SK-N-SH treated with all-trans-retinoic acid at 6 μM for 48 hours (cell line): ENCODE measurements at regions not wholly inside any gene's neighbourhood (a gene's known extent, or its start where the extent isn't known, plus 50 kb on each side); places are given as distances from the start of the nearest gene placed in this dataset.

Experiments
- ATAC-seq: fragments of 200-7000 bp; cut with Tn5 transposase; 3 replicates; pipeline ENCODE4 v1.9.1; 2020; ENCODE audit warnings: mild to moderate bottlenecking, moderate library complexity
- ARNTL ChIP-seq: fragments of 450-650 bp; formaldehyde crosslinking; IDR thresholded peaks from 2 replicates; pipeline ENCODE4 v1.5.0; 2020; ENCODE audit warnings: low read depth, mild to moderate bottlenecking, moderate library complexity, borderline replicate concordance
- CREB5 ChIP-seq: fragments of 250-450 bp; sonication (Bioruptor Pico); IDR thresholded peaks from 2 replicates; pipeline ENCODE4 v1.5.1; 2020; ENCODE audit warnings: low read depth, mild to moderate bottlenecking, moderate library complexity
- CSRNP3 ChIP-seq: fragments of 250-450 bp; sonication (Bioruptor Pico); IDR thresholded peaks from 2 replicates; pipeline ENCODE4 v1.5.1; 2021; ENCODE audit warnings: mild to moderate bottlenecking, moderate library complexity
- ESRRG ChIP-seq: fragments of 250-450 bp; sonication (Bioruptor Pico); IDR thresholded peaks from 2 replicates; pipeline ENCODE4 v1.6.1; 2021; ENCODE audit warnings: mild to moderate bottlenecking
- GLIS3 ChIP-seq: fragments of 250-450 bp; sonication (Bioruptor Pico); IDR thresholded peaks from 2 replicates; pipeline ENCODE4 v1.5.0; 2020; ENCODE audit warnings: mild to moderate bottlenecking, moderate library complexity
- OSR1 ChIP-seq: fragments of 250-450 bp; sonication (Bioruptor Pico); IDR thresholded peaks from 2 replicates; pipeline ENCODE4 v1.8.0; 2022; ENCODE audit warnings: moderate library complexity, mild to moderate bottlenecking, inconsistent platforms
- PATZ1 ChIP-seq: fragments of 250-450 bp; sonication (Bioruptor Pico); IDR thresholded peaks from 2 replicates; pipeline ENCODE4 v1.8.0; 2020; ENCODE audit warnings: mild to moderate bottlenecking, moderate library complexity, borderline replicate concordance
- POU6F1 ChIP-seq: fragments of 250-450 bp; sonication (Bioruptor Pico); IDR thresholded peaks from 2 replicates; pipeline ENCODE4 v1.8.0; 2021; ENCODE audit warnings: low read depth, mild to moderate bottlenecking, moderate library complexity, borderline replicate concordance
- PPARA ChIP-seq: fragments of 250-450 bp; sonication (Bioruptor Pico); IDR thresholded peaks from 2 replicates; pipeline ENCODE4 v1.5.0; 2020; ENCODE audit warnings: mild to moderate bottlenecking, borderline replicate concordance
- TCF4 ChIP-seq: fragments of 250-450 bp; sonication (Bioruptor Pico); IDR thresholded peaks from 2 replicates; pipeline ENCODE4 v1.8.0; 2021; ENCODE audit warnings: mild to moderate bottlenecking, moderate library complexity, borderline replicate concordance
- TOX ChIP-seq: fragments of 250-450 bp; sonication (Bioruptor Pico); IDR thresholded peaks from 2 replicates; pipeline ENCODE4 v1.8.0; 2021; ENCODE audit warnings: mild to moderate bottlenecking, moderate library complexity, borderline replicate concordance
- TSHZ2 ChIP-seq: fragments of 250-450 bp; sonication (Bioruptor Pico); IDR thresholded peaks from 2 replicates; pipeline ENCODE4 v1.5.0; 2020; ENCODE audit warnings: mild to moderate bottlenecking, moderate library complexity
- ZC3H10 ChIP-seq: fragments of 250-450 bp; sonication (Bioruptor Pico); IDR thresholded peaks from 2 replicates; pipeline ENCODE4 v1.5.1; 2021; ENCODE audit warnings: mild to moderate bottlenecking, moderate library complexity
- ZFP3 ChIP-seq: fragments of 250-450 bp; sonication (Bioruptor Pico); IDR thresholded peaks from 2 replicates; pipeline ENCODE4 v1.5.0; 2020; ENCODE audit warnings: mild to moderate bottlenecking, moderate library complexity
- ZNF565 ChIP-seq: fragments of 450-650 bp; formaldehyde crosslinking; conservative IDR thresholded peaks from 2 replicates; pipeline ENCODE4 v1.5.0; 2020; ENCODE audit warnings: low read depth, mild to moderate bottlenecking, moderate library complexity
- ZNF70 ChIP-seq: fragments of 450-650 bp; formaldehyde crosslinking; IDR thresholded peaks from 2 replicates; pipeline ENCODE4 v1.5.0; 2020; ENCODE audit warnings: mild to moderate bottlenecking, moderate library complexity
- ZNF8 ChIP-seq: fragments of 450-650 bp; formaldehyde crosslinking; IDR thresholded peaks from 2 replicates; pipeline ENCODE4 v1.5.0; 2020; ENCODE audit warnings: mild to moderate bottlenecking, moderate library complexity

- ATAC-seq, result no peak
- TF ChIP-seq ZNF565 (CRISPR knock-in tag) (no peak), ESRRG (CRISPR knock-in tag) (no peak), CSRNP3 (CRISPR knock-in tag) (no peak), TCF4 (CRISPR knock-in tag) (no peak), TOX (CRISPR knock-in tag) (no peak), CREB5 (CRISPR knock-in tag) (no peak), ZNF70 (CRISPR knock-in tag) (no peak), OSR1 (no peak), ZFP3 (no peak)
Measured at GRCh38 chr7:117941138-117941810, 68.0 kb upstream of the CTTNBP2 start.

- TF ChIP-seq ESRRG (CRISPR knock-in tag) (no peak), PPARA (CRISPR knock-in tag) (no peak), ZNF70 (CRISPR knock-in tag) (no peak), ZC3H10 (CRISPR knock-in tag) (no peak), GLIS3 (CRISPR knock-in tag) (no peak), CSRNP3 (CRISPR knock-in tag) (no peak)
- ATAC-seq, result no peak
Measured at GRCh38 chr7:117942780-117943179, 69.5 kb upstream of the CTTNBP2 start.

- ATAC-seq, result no peak
- TF ChIP-seq CREB5 (CRISPR knock-in tag) (no peak), TCF4 (CRISPR knock-in tag) (no peak)
- TF ChIP-seq, all 23 proteins: peak for 0
Measured at GRCh38 chr7:117944886-117945285, 71.6 kb upstream of the CTTNBP2 start.

- TF ChIP-seq PATZ1, result no peak
- TF ChIP-seq CSRNP3 (CRISPR knock-in tag), result no peak
- no peak for TF ChIP-seq ZFP3
- TF ChIP-seq, all 23 proteins: peak for 0
- ATAC-seq, result no peak
Measured at GRCh38 chr7:117946151-117946633, 73.0 kb upstream of the CTTNBP2 start.

GRCh38 chr7:117949232-117949631 lies 76.0 kb upstream of the CTTNBP2 start:
- ATAC-seq, result peak; percentile 47; the same call in 2 of the 3 replicates
- TF ChIP-seq ZFP3 (no peak), POU6F1 (CRISPR knock-in tag) (no peak), TSHZ2 (no peak), ARNTL (no peak), ZNF8 (CRISPR knock-in tag) (no peak), CREB5 (CRISPR knock-in tag) (no peak), ESRRG (CRISPR knock-in tag) (no peak), ZNF70 (CRISPR knock-in tag) (no peak)
